HEK293 (cell line): ENCODE measurements at regions not wholly inside any gene's neighbourhood (a gene's known extent, or its start where the extent isn't known, plus 50 kb on each side); places are given as distances from the start of the nearest gene placed in this dataset.

Source experiments
- CTCF ChIA-PET: fragments of 350-600 bp; formaldehyde crosslinking; extraction: SDS; loops from one replicate; lab custom pipeline; 2021; ENCODE audit warnings: antibody characterized with exemption; lab: Yijun Ruan, JAX
- POLR2A ChIA-PET: fragments of 300-600 bp; formaldehyde crosslinking; extraction: SDS; loops from one replicate; lab custom pipeline; 2020; ENCODE audit warnings: antibody characterized with exemption, inconsistent platforms; lab: Yijun Ruan, JAX
- H3K27ac ChIP-seq: fragments of 200-500 bp; sonication (Bioruptor generic); 2 replicates; pipeline ENCODE4 v1.5.1; 2014; ENCODE audit warnings: low read depth, low read length, control low read depth, inconsistent platforms; ENCODE audit errors: extremely low read depth
- H3K36me3 ChIP-seq, 2 experiments: fragments of 200-500 bp in 1 of 2; sonication (Bioruptor generic) in 1 of 2; 1 replicate in 1 of 2; 2 replicates in 1 of 2; pipeline ENCODE4 v1.5.1; 2014 to 2017; ENCODE audit warnings: inconsistent platforms in 2 of 2, low read length in 2 of 2; ENCODE audit not compliant: control insufficient read depth in 2 of 2, insufficient read depth in 1 of 2
- H3K4me1 ChIP-seq: fragments of 200-500 bp; sonication (Bioruptor generic); 2 replicates; pipeline ENCODE4 v1.5.1; 2014; ENCODE audit warnings: mild to moderate bottlenecking, low read length, inconsistent platforms; ENCODE audit not compliant: control insufficient read depth, insufficient read depth
- H3K4me3 ChIP-seq: 2 replicates; pipeline ENCODE4 v1.5.1; 2011; ENCODE audit warnings: low read depth, mild to moderate bottlenecking, control low read depth, low read length, moderate library complexity
- H3K9me3 ChIP-seq: fragments of 200-500 bp; sonication (Bioruptor generic); 2 replicates; pipeline ENCODE4 v1.5.1; 2014; ENCODE audit warnings: low read depth, low read length, inconsistent platforms; ENCODE audit not compliant: control insufficient read depth, insufficient read depth
- ATF2 ChIP-seq: fragments of 450-650 bp; formaldehyde crosslinking; IDR thresholded peaks from 2 replicates; pipeline ENCODE4 v1.5.1; 2016; ENCODE audit warnings: missing biosample characterization, missing genetic modification characterization, low read depth
- MEIS1 ChIP-seq: sonication (generic); formaldehyde crosslinking; IDR thresholded peaks from 2 replicates; pipeline ENCODE4 v1.8.1; 2022; ENCODE audit warnings: missing genetic modification reagents, mild to moderate bottlenecking, borderline replicate concordance
- PBX3 ChIP-seq: sonication (generic); formaldehyde crosslinking; IDR thresholded peaks from 2 replicates; pipeline ENCODE4 v1.8.1; 2022; ENCODE audit warnings: mild to moderate bottlenecking, moderate library complexity, missing genetic modification reagents
- PRDM2 ChIP-seq: fragments of 450-650 bp; formaldehyde crosslinking; IDR thresholded peaks from 2 replicates; pipeline ENCODE4 v1.5.1; 2016; ENCODE audit warnings: missing biosample characterization, missing genetic modification characterization, borderline replicate concordance
- ZBTB20 ChIP-seq: fragments of 450-650 bp; formaldehyde crosslinking; IDR thresholded peaks from 2 replicates; pipeline ENCODE4 v1.5.1; 2016; ENCODE audit warnings: missing biosample characterization, missing genetic modification characterization
- ZBTB21 ChIP-seq: fragments of 450-650 bp; formaldehyde crosslinking; IDR thresholded peaks from 2 replicates; pipeline ENCODE4 v1.5.1; 2017; ENCODE audit warnings: missing biosample characterization, missing genetic modification characterization
- ZFP37 ChIP-seq: fragments of 450-650 bp; formaldehyde crosslinking; IDR thresholded peaks from 2 replicates; pipeline ENCODE4 v1.5.1; 2016; ENCODE audit warnings: missing biosample characterization, missing genetic modification characterization
- ZFP69B ChIP-seq: fragments of 450-650 bp; formaldehyde crosslinking; IDR thresholded peaks from 2 replicates; pipeline ENCODE4 v1.5.1; 2016; ENCODE audit warnings: missing biosample characterization, missing genetic modification characterization
- ZIC2 ChIP-seq: fragments of 450-650 bp; formaldehyde crosslinking; IDR thresholded peaks from 2 replicates; pipeline ENCODE4 v1.5.1; 2016; ENCODE audit warnings: missing biosample characterization, missing genetic modification characterization
- ZNF133 ChIP-seq: fragments of 450-650 bp; formaldehyde crosslinking; IDR thresholded peaks from 2 replicates; pipeline ENCODE4 v1.5.1; 2016; ENCODE audit warnings: missing biosample characterization, missing genetic modification characterization
- ZNF239 ChIP-seq: fragments of 450-650 bp; formaldehyde crosslinking; IDR thresholded peaks from 2 replicates; pipeline ENCODE4 v1.5.1; 2016; ENCODE audit warnings: missing biosample characterization, missing genetic modification characterization
- ZNF248 ChIP-seq: fragments of 450-650 bp; formaldehyde crosslinking; IDR thresholded peaks from 2 replicates; pipeline ENCODE4 v1.5.1; 2017; ENCODE audit warnings: missing biosample characterization, missing genetic modification characterization
- ZNF266 ChIP-seq: fragments of 450-650 bp; formaldehyde crosslinking; IDR thresholded peaks from 2 replicates; pipeline ENCODE4 v1.5.1; 2016; ENCODE audit warnings: missing biosample characterization, missing genetic modification characterization, low read depth
- ZNF398 ChIP-seq: fragments of 450-650 bp; formaldehyde crosslinking; IDR thresholded peaks from 2 replicates; pipeline ENCODE4 v1.5.1; 2017; ENCODE audit warnings: missing biosample characterization, missing genetic modification characterization
- ZNF501 ChIP-seq: fragments of 450-650 bp; formaldehyde crosslinking; IDR thresholded peaks from 2 replicates; pipeline ENCODE4 v1.5.1; 2016; ENCODE audit warnings: missing biosample characterization, missing genetic modification characterization
- ZNF623 ChIP-seq: fragments of 450-650 bp; formaldehyde crosslinking; IDR thresholded peaks from 2 replicates; pipeline ENCODE4 v1.5.1; 2016; ENCODE audit warnings: missing biosample characterization, missing genetic modification characterization
- ZNF629 ChIP-seq: fragments of 450-650 bp; formaldehyde crosslinking; IDR thresholded peaks from 2 replicates; pipeline ENCODE4 v1.5.1; 2017; ENCODE audit warnings: missing biosample characterization, missing genetic modification characterization
- ZNF747 ChIP-seq: fragments of 450-650 bp; formaldehyde crosslinking; IDR thresholded peaks from 2 replicates; pipeline ENCODE4 v1.5.1; 2016; ENCODE audit warnings: missing biosample characterization, missing genetic modification characterization
- ZNF777 ChIP-seq: fragments of 450-650 bp; formaldehyde crosslinking; IDR thresholded peaks from 2 replicates; pipeline ENCODE4 v1.5.1; 2017; ENCODE audit warnings: missing biosample characterization, missing genetic modification characterization, borderline replicate concordance

GRCh38 chr22:27412866-27413445 lies 388.6 kb downstream of the MN1 start:
- TF ChIP-seq ATF2 (tag by site-specific recombination) (peak; percentile 48), ZNF623 (tag by site-specific recombination) (peak; percentile 94), ZNF266 (tag by site-specific recombination) (no peak)
- no peaks in the 10 kb centered on the region for H3K36me3 ChIP-seq
- no peaks in the 10 kb centered on the region for H3K9me3 ChIP-seq
- ChIA-PET POLR2A (no interaction called here), CTCF (interaction anchor here (0.6 to 1.1 kb wide), 3 partner anchors 72 to 734 kb away, joined by 3 to 5 read pairs (median 4); no protein-coding TSS in a partner anchor)
- H3K4me3 ChIP-seq: no peak overlapping the region
- H3K4me1 ChIP-seq: peaks cover 5% of the 10 kb centered on the region
- no peak overlapping the region for H3K27ac ChIP-seq

- Histone ChIP-seq H3K4me1 (peaks cover 5% of the 10 kb centered on the region), H3K4me3 (no peak overlapping the region), H3K9me3 (no peaks in the 10 kb centered on the region), H3K27ac (no peak overlapping the region), H3K36me3 (no peaks in the 10 kb centered on the region)
- POLR2A ChIA-PET: no interaction called here
- TF ChIP-seq ZNF239 (tag by site-specific recombination) (peak; percentile 98), ZBTB21 (tag by site-specific recombination) (no peak)
- CTCF ChIA-PET: interaction anchor here (2.2 kb wide), 1 partner anchor 8 kb away, joined by 11 read pairs; no protein-coding TSS in a partner anchor
These were observed 387.9 kb downstream of the MN1 start for GRCh38 chr22:27413702-27414101.

GRCh38 chr22:27416511-27417420 lies 384.8 kb downstream of the MN1 start:
- Histone ChIP-seq H3K36me3 (no peaks in the 10 kb centered on the region), H3K4me1 (peaks cover 18% of the 10 kb centered on the region), H3K27ac (no peak overlapping the region), H3K9me3 (no peaks in the 10 kb centered on the region), H3K4me3 (no peak overlapping the region)
- POLR2A ChIA-PET: no interaction called here
- CTCF ChIA-PET: no interaction called here
- TF ChIP-seq ZBTB21 (tag by site-specific recombination): no peak
- no peak for TF ChIP-seq ZFP37 (tag by site-specific recombination)
- TF ChIP-seq ZNF501 (tag by site-specific recombination): no peak
- TF ChIP-seq ZNF747 (tag by site-specific recombination): no peak
- TF ChIP-seq ZBTB20 (tag by site-specific recombination): peak; percentile 52; the same call in 1 of the 2 replicates
- no peak for TF ChIP-seq ZNF629
- peak; percentile 89 for TF ChIP-seq ZFP69B (tag by site-specific recombination)
- no peak for TF ChIP-seq ZNF248
- TF ChIP-seq ZNF398 (tag by site-specific recombination): peak; percentile 88
- peak; percentile 88 for TF ChIP-seq ZIC2 (tag by site-specific recombination)
- TF ChIP-seq PBX3: no peak
- TF ChIP-seq MEIS1: no peak
- no peak for TF ChIP-seq PRDM2
- TF ChIP-seq ZNF133 (tag by site-specific recombination): no peak
- TF ChIP-seq ZNF777 (tag by site-specific recombination): no peak
